ENCODE measurements at regions not wholly inside any gene's neighbourhood (a gene's known extent, or its start where the extent isn't known, plus 50 kb on each side); places are given as distances from the start of the nearest gene placed in this dataset.
A peak's percentile ranks its signal among the peaks of the same experiment; 100 is the strongest.
"Not testable (repeated sequence)": the region's sequence is repeated elsewhere in the genome, so short reads cannot be mapped to it uniquely, and the experiment has no call there.

DNA sequence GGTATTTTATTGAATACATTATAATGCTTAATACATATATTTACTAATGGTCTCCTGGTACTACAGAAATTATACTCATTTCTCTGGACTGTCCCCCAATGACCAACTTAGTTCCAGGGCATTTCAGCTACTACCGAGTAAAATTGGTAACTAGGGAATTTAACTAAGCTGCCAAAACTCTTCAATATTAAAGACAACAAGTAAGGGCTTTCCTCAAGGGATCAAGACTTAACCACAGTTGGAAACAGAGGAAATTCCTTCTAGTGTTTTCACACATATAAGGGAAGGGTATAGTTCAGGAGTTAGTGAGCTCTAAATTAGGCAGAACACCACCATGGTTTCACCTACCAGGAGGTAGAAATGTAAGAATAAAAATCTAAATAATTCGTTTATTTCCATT lies 357.4 kb downstream of the TBL1XR1 start:
- Histone ChIP-seq H3K27me3 (ENCODE audit: control insufficient read depth, insufficient read depth, low read length) (no peaks in the 10 kb centered on the region), H3K4me1 (ENCODE audit: control insufficient read depth, insufficient read depth, low read length) (no peaks in the 10 kb centered on the region), H3K9me3 (ENCODE audit: control insufficient read depth, insufficient read depth, low read length) (no peaks in the 10 kb centered on the region), H3K27ac (ENCODE audit: low read depth, low read length) (no peak overlapping the region), H3K36me3 (ENCODE audit: control insufficient read depth, insufficient read depth, low read length) (no peaks in the 10 kb centered on the region), H3K9ac (ENCODE audit: low read depth, low read length) (no peak overlapping the region), H3K4me3 (ENCODE audit: low read depth, low read length) (no peak overlapping the region)

DNA sequence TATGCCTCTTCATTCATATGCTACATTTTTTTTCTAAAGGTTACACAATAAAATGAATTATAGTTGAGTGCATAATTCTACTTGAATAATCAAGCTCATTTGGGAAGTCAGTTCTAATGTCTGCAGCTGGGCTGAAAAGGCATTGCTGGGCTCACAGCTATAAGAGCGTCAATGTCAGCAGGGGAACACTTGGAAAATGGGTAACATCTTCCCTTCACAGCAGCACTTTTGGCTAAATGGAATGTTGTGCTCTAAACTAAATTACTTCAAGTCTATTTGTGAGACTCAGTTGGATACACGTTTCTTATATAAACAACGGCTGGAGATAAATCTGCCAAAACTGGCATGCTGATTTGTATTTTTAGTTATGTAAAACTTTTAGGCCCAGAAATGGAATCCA lies 357.8 kb downstream of the TBL1XR1 start:
- Histone ChIP-seq H3K4me1 (ENCODE audit: control insufficient read depth, insufficient read depth, low read length) (no peaks in the 10 kb centered on the region), H3K27ac (ENCODE audit: low read depth, low read length) (no peak overlapping the region), H3K4me3 (ENCODE audit: low read depth, low read length) (no peak overlapping the region), H3K9ac (ENCODE audit: low read depth, low read length) (no peak overlapping the region), H3K9me3 (ENCODE audit: control insufficient read depth, insufficient read depth, low read length) (no peaks in the 10 kb centered on the region), H3K36me3 (ENCODE audit: control insufficient read depth, insufficient read depth, low read length) (no peaks in the 10 kb centered on the region), H3K27me3 (ENCODE audit: control insufficient read depth, insufficient read depth, low read length) (no peaks in the 10 kb centered on the region)

DNA sequence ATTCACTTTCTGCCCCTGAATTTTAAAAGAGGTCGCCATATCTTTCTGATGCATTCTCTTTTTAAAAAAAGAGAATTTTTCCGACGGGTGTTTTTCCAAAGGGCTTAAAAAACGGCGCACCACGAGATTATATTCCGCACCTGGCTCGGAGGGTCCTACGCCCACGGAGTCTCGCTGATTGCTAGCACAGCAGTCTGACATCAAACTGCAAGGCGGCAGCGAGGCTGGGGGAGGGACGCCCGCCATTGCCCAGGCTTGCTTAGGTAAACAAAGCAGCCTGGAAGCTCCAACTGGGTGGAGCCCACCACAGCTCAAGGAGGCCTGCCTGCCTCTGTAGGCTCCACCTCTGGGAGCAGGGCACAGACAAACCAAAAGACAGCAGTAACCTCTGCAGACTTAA lies 370.0 kb downstream of the TBL1XR1 start:
- H3K9me3 ChIP-seq (ENCODE audit: control insufficient read depth, insufficient read depth, low read length); H3K4me3 ChIP-seq (ENCODE audit: low read depth, low read length); H3K4me1 ChIP-seq (ENCODE audit: control insufficient read depth, insufficient read depth, low read length); H3K27ac ChIP-seq (ENCODE audit: low read depth, low read length); H3K36me3 ChIP-seq (ENCODE audit: control insufficient read depth, insufficient read depth, low read length); H3K27me3 ChIP-seq (ENCODE audit: control insufficient read depth, insufficient read depth, low read length); H3K9ac ChIP-seq (ENCODE audit: low read depth, low read length): not testable (repeated sequence)

DNA sequence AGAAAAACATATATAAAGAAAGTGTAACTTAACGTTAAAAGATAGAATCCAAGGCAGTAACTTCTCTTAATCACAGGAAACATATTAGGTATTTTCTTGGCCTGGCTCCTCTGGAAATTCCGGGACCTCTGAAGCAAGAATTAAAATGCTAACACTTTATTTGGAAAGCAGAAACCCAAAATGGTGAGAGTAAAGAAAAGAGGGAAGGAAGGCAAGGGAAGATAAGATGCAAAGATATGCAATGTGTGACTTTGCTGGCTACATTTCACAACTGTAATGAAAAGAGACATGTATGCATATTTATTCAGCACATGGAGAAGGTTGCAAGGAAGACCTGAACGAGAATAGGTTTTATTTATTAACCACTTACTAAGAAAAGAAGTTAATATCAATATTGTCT lies 372.5 kb downstream of the TBL1XR1 start:
- H3K36me3 ChIP-seq (ENCODE audit: control insufficient read depth, insufficient read depth, low read length): no peaks in the 10 kb centered on the region
- no peaks in the 10 kb centered on the region for H3K27me3 ChIP-seq (ENCODE audit: control insufficient read depth, insufficient read depth, low read length)

DNA sequence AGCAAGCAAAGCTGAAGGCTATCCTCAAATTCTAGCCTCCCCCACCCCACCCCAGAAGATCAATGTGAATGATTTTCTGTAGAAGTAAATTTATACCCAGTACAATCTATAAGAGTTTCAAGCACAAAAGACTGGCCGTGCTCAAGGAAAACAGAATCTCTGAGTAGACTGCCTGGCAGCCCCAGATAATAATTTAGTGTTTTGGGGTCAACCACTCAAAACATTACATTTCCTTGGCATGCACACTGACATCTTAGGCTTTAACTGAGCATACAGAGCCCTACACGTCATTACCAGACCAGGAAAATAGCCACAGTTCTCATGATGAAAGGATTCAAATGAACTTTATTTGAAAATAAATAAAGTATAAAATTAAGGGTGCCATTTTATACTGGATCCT lies 376.5 kb downstream of the TBL1XR1 start:
- Histone ChIP-seq H3K9me3 (ENCODE audit: control insufficient read depth, insufficient read depth, low read length) (no peaks in the 10 kb centered on the region), H3K27ac (ENCODE audit: low read depth, low read length) (no peak overlapping the region), H3K36me3 (ENCODE audit: control insufficient read depth, insufficient read depth, low read length) (no peaks in the 10 kb centered on the region), H3K9ac (ENCODE audit: low read depth, low read length) (no peak overlapping the region), H3K4me1 (ENCODE audit: control insufficient read depth, insufficient read depth, low read length) (no peaks in the 10 kb centered on the region), H3K4me3 (ENCODE audit: low read depth, low read length) (no peak overlapping the region), H3K27me3 (ENCODE audit: control insufficient read depth, insufficient read depth, low read length) (no peaks in the 10 kb centered on the region)

More for the DNA sequence above, 372.5 kb downstream of the TBL1XR1 start:
- H3K9me3 ChIP-seq (ENCODE audit: control insufficient read depth, insufficient read depth, low read length): no peaks in the 10 kb centered on the region
- H3K4me3 ChIP-seq (ENCODE audit: low read depth, low read length): no peak overlapping the region
- no peaks in the 10 kb centered on the region for H3K4me1 ChIP-seq (ENCODE audit: control insufficient read depth, insufficient read depth, low read length)
- H3K27ac ChIP-seq (ENCODE audit: low read depth, low read length): no peak overlapping the region
- H3K9ac ChIP-seq (ENCODE audit: low read depth, low read length): no peak overlapping the region

DNA sequence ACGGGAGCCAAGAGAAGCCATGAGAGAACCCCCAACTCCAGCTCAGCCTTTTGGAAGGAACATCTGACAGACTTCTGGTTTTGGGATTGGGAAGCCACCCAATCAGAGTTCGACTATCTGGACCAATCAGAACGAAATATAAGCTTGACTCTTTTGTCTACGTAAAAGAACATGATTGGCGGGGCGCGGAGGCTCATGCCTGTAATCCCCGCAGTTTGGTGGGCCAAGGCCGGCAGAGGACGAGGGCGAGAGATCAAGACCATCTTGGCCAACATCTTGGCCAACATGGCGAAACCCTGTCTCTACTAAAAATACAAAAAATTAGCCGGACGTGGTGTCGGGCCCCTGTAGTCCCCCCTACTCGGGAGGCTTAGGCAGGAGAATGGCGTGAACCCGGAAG lies 380.3 kb downstream of the TBL1XR1 start:
- no peaks in the 10 kb centered on the region for H3K27me3 ChIP-seq (ENCODE audit: control insufficient read depth, insufficient read depth, low read length)
- no peaks in the 10 kb centered on the region for H3K9me3 ChIP-seq (ENCODE audit: control insufficient read depth, insufficient read depth, low read length)
- H3K27ac ChIP-seq (ENCODE audit: low read depth, low read length): no peak overlapping the region
- peaks cover 3% of the 10 kb centered on the region; the same call in 1 of the 2 replicates for H3K4me1 ChIP-seq (ENCODE audit: control insufficient read depth, insufficient read depth, low read length)
- H3K4me3 ChIP-seq (ENCODE audit: low read depth, low read length): no peak overlapping the region
- no peaks in the 10 kb centered on the region for H3K36me3 ChIP-seq (ENCODE audit: control insufficient read depth, insufficient read depth, low read length)
- H3K9ac ChIP-seq (ENCODE audit: low read depth, low read length): no peak overlapping the region

DNA sequence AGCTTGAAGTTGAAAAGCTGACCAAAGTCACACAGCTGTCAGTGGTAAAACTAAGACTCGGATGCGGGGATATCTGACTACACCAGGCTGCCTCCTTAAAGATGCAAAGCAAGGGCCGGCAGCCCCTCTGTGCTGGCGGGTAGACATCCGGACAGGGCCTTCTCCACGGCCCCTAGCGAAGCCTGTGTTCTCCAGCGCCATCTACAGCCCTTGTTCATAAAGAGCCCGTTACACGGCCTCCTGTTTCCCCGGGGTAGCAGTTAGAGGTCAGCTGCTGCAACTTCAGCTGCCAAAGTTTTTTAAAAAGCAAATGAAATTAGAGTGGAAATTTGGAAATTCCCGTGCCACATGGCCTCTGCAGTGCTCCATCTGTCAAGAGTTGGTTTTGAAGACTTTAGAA lies 383.0 kb downstream of the TBL1XR1 start:
- Histone ChIP-seq H3K4me3 (ENCODE audit: low read depth, low read length) (no peak overlapping the region), H3K9me3 (ENCODE audit: control insufficient read depth, insufficient read depth, low read length) (no peaks in the 10 kb centered on the region), H3K36me3 (ENCODE audit: control insufficient read depth, insufficient read depth, low read length) (no peaks in the 10 kb centered on the region), H3K9ac (ENCODE audit: low read depth, low read length) (no peak overlapping the region), H3K27me3 (ENCODE audit: control insufficient read depth, insufficient read depth, low read length) (no peaks in the 10 kb centered on the region), H3K27ac (ENCODE audit: low read depth, low read length) (no peak overlapping the region), H3K4me1 (ENCODE audit: control insufficient read depth, insufficient read depth, low read length) (peaks cover 3% of the 10 kb centered on the region; the same call in 1 of the 2 replicates)

DNA sequence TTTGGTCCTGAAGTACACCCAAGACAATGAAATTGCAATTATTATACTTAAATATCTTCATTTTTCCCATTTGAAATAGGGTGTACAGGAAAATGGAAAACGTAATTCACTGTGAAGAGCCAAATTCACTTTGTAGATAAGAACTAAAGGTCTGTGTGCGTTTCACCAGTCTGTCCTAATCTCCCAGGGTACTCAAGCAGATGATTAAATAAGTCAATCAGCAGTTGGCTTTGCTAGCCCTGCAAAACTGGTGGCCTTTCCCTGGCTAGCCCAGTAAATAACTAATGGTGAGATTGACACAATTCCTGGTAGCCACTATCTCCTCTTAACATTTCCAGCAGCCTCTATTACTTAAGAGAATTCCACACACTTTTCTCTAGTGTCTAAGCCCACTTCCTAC lies 389.3 kb downstream of the TBL1XR1 start:
- Histone ChIP-seq H3K9me3 (ENCODE audit: control insufficient read depth, insufficient read depth, low read length) (no peaks in the 10 kb centered on the region), H3K27ac (ENCODE audit: low read depth, low read length) (no peak overlapping the region), H3K9ac (ENCODE audit: low read depth, low read length) (no peak overlapping the region), H3K4me3 (ENCODE audit: low read depth, low read length) (no peak overlapping the region), H3K36me3 (ENCODE audit: control insufficient read depth, insufficient read depth, low read length) (no peaks in the 10 kb centered on the region), H3K4me1 (ENCODE audit: control insufficient read depth, insufficient read depth, low read length) (no peaks in the 10 kb centered on the region), H3K27me3 (ENCODE audit: control insufficient read depth, insufficient read depth, low read length) (no peaks in the 10 kb centered on the region)

DNA sequence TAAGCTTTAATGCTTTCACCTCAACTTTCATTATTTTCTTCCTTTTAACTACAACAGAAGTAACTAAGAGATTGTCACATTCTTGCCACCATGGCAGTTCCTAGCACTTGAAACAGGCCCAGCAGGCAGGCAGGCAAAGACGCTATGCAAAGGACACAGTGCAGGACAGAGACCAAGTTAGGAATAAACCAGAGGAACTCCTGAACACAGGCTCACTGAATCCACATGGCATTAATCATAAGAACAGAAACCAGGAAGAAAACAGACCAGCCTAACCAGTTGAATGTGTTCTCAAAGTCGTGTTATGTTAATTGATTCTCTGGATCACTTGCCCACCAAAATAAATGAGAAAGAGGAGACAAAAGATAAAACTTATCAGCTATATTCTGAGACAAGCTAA lies 397.6 kb downstream of the TBL1XR1 start:
- Histone ChIP-seq H3K4me1 (ENCODE audit: control insufficient read depth, insufficient read depth, low read length) (peaks cover 32% of the 10 kb centered on the region), H3K9me3 (ENCODE audit: control insufficient read depth, insufficient read depth, low read length) (no peaks in the 10 kb centered on the region), H3K36me3 (ENCODE audit: control insufficient read depth, insufficient read depth, low read length) (no peaks in the 10 kb centered on the region), H3K9ac (ENCODE audit: low read depth, low read length) (no peak overlapping the region), H3K27ac (ENCODE audit: low read depth, low read length) (no peak overlapping the region), H3K4me3 (ENCODE audit: low read depth, low read length) (no peak overlapping the region), H3K27me3 (ENCODE audit: control insufficient read depth, insufficient read depth, low read length) (no peaks in the 10 kb centered on the region)

DNA sequence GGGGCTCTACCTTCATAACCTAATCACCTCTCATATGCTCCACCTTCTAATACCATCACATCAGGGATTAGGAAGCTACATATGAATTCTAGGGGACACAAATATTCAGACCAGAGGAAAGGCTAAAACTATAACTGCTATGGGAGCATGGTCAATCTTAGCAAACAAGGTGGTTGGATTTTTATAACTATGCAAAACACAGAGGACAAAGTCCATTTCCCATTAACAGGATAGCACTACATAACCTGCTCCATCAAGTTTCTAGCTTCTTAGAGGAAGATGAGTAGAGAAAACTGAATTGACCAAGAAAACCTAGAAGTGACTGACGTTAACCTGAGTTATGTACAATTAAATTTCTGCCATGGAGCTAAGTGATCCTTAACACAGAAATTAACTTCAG lies 398.6 kb downstream of the TBL1XR1 start:
- no peaks in the 10 kb centered on the region for H3K36me3 ChIP-seq (ENCODE audit: control insufficient read depth, insufficient read depth, low read length)
- H3K4me3 ChIP-seq (ENCODE audit: low read depth, low read length): no peak overlapping the region
- H3K4me1 ChIP-seq (ENCODE audit: control insufficient read depth, insufficient read depth, low read length): peaks cover 42% of the 10 kb centered on the region
- H3K27me3 ChIP-seq (ENCODE audit: control insufficient read depth, insufficient read depth, low read length): no peaks in the 10 kb centered on the region
- no peak overlapping the region for H3K27ac ChIP-seq (ENCODE audit: low read depth, low read length)
- H3K9ac ChIP-seq (ENCODE audit: low read depth, low read length): no peak overlapping the region
- H3K9me3 ChIP-seq (ENCODE audit: control insufficient read depth, insufficient read depth, low read length): no peaks in the 10 kb centered on the region

DNA sequence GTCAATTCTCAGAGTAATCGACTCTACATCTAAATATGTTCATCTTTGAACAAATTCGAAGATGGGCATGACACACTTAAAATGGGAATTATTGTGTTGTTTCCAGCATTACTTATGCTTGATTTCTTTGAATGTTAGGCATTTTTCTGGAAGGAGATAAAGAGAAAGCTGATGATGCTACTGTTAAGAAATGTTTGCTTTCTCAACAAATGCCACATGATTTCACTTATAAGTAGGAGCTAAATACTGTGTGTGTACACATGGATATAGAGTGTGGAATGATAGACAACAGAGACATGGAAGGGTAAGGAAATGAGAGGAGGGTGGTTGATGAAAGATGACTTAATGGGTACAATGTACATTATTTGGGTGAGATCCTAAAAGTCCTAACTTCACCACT lies 400.9 kb downstream of the TBL1XR1 start:
- Histone ChIP-seq H3K27ac (ENCODE audit: low read depth, low read length) (peak overlapping the region; percentile 37), H3K36me3 (ENCODE audit: control insufficient read depth, insufficient read depth, low read length) (no peaks in the 10 kb centered on the region)

DNA sequence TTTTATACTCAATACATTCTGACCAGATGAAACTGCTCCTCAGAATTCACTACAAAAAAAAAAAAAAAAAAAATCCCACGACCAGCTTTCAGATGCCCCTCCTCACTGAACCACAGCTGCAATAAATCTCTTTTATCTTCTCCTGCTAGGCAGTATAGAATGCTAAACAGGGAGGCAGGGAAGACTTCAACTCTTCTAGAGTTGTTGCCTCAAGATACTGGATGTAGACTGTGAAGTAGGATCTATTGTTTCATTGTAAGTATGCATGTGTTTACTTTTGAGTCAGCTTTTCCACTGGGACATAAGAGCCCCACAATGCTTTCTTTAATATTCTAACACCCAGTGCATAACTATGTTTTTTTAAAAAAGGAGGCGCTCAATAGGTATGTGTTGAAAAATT lies 401.4 kb downstream of the TBL1XR1 start:
- H3K36me3 ChIP-seq (ENCODE audit: control insufficient read depth, insufficient read depth, low read length): no peaks in the 10 kb centered on the region
- H3K9me3 ChIP-seq (ENCODE audit: control insufficient read depth, insufficient read depth, low read length): no peaks in the 10 kb centered on the region
- H3K27ac ChIP-seq (ENCODE audit: low read depth, low read length): peak overlapping the region; percentile 37
- H3K4me1 ChIP-seq (ENCODE audit: control insufficient read depth, insufficient read depth, low read length): peaks cover 42% of the 10 kb centered on the region
- H3K9ac ChIP-seq (ENCODE audit: low read depth, low read length): no peak overlapping the region
- H3K4me3 ChIP-seq (ENCODE audit: low read depth, low read length): no peak overlapping the region
- no peaks in the 10 kb centered on the region for H3K27me3 ChIP-seq (ENCODE audit: control insufficient read depth, insufficient read depth, low read length)

More for the DNA sequence above, 400.9 kb downstream of the TBL1XR1 start:
- Histone ChIP-seq H3K4me1 (ENCODE audit: control insufficient read depth, insufficient read depth, low read length) (peaks cover 42% of the 10 kb centered on the region), H3K27me3 (ENCODE audit: control insufficient read depth, insufficient read depth, low read length) (no peaks in the 10 kb centered on the region), H3K9ac (ENCODE audit: low read depth, low read length) (no peak overlapping the region), H3K9me3 (ENCODE audit: control insufficient read depth, insufficient read depth, low read length) (no peaks in the 10 kb centered on the region), H3K4me3 (ENCODE audit: low read depth, low read length) (no peak overlapping the region)

Data from HUES48 (cell line).